ENCODE measurements at regions not wholly inside any gene's neighbourhood (a gene's known extent, or its start where the extent isn't known, plus 50 kb on each side); places are given as distances from the start of the nearest gene placed in this dataset.
"Not testable (repeated sequence)": the region's sequence is repeated elsewhere in the genome, so short reads cannot be mapped to it uniquely, and the experiment has no call there.

DNA sequence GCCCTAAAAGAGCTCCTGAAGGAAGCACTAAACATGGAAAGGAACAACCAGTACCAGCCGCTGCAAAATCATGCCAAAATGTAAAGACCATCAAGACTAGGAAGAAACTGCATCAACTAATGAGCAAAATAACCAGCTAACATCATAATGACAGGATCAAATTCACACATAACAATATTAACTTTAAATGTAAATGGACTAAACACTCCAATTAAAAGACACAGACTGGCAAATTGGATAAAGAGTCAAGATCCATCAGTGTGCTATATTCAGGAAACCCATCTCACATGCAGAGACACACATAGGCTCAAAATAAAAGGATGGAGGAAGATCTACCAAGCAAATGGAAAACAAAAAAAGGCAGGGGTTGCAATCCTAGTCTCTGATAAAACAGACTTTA, 364.4 kb downstream of the CD83 start:
- TF ChIP-seq, protein P1, sequence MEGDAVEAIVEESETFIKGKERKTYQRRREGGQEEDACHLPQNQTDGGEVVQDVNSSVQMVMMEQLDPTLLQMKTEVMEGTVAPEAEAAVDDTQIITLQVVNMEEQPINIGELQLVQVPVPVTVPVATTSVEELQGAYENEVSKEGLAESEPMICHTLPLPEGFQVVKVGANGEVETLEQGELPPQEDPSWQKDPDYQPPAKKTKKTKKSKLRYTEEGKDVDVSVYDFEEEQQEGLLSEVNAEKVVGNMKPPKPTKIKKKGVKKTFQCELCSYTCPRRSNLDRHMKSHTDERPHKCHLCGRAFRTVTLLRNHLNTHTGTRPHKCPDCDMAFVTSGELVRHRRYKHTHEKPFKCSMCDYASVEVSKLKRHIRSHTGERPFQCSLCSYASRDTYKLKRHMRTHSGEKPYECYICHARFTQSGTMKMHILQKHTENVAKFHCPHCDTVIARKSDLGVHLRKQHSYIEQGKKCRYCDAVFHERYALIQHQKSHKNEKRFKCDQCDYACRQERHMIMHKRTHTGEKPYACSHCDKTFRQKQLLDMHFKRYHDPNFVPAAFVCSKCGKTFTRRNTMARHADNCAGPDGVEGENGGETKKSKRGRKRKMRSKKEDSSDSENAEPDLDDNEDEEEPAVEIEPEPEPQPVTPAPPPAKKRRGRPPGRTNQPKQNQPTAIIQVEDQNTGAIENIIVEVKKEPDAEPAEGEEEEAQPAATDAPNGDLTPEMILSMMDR (conservative IDR thresholded peaks at IDR 0.05; ENCODE audit: low read depth in 2 of 2) = not testable (repeated sequence)
- not testable (repeated sequence) for TF ChIP-seq CREB1 (CRISPR knock-in tag; IDR thresholded peaks at IDR 0.05; ENCODE audit: low read depth); JUNB (IDR thresholded peaks at IDR 0.05; ENCODE audit: unreplicated experiment); EZH2 (IDR thresholded peaks at IDR 0.05; ENCODE audit: low read depth, unreplicated experiment)
- TF ChIP-seq, protein P2, sequence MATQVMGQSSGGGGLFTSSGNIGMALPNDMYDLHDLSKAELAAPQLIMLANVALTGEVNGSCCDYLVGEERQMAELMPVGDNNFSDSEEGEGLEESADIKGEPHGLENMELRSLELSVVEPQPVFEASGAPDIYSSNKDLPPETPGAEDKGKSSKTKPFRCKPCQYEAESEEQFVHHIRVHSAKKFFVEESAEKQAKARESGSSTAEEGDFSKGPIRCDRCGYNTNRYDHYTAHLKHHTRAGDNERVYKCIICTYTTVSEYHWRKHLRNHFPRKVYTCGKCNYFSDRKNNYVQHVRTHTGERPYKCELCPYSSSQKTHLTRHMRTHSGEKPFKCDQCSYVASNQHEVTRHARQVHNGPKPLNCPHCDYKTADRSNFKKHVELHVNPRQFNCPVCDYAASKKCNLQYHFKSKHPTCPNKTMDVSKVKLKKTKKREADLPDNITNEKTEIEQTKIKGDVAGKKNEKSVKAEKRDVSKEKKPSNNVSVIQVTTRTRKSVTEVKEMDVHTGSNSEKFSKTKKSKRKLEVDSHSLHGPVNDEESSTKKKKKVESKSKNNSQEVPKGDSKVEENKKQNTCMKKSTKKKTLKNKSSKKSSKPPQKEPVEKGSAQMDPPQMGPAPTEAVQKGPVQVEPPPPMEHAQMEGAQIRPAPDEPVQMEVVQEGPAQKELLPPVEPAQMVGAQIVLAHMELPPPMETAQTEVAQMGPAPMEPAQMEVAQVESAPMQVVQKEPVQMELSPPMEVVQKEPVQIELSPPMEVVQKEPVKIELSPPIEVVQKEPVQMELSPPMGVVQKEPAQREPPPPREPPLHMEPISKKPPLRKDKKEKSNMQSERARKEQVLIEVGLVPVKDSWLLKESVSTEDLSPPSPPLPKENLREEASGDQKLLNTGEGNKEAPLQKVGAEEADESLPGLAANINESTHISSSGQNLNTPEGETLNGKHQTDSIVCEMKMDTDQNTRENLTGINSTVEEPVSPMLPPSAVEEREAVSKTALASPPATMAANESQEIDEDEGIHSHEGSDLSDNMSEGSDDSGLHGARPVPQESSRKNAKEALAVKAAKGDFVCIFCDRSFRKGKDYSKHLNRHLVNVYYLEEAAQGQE (IDR thresholded peaks at IDR 0.05; ENCODE audit: unreplicated experiment) = not testable (repeated sequence)
